NCI-H1930 (cell line): ENCODE measurements at regions not wholly inside any gene's neighbourhood (a gene's known extent, or its start where the extent isn't known, plus 50 kb on each side); places are given as distances from the start of the nearest gene placed in this dataset.

Experiments
- DNase-seq, 2 experiments: peaks; one replicate each; lab custom pipeline; 2025; lab: John Stamatoyannopoulos, UW

DNA sequence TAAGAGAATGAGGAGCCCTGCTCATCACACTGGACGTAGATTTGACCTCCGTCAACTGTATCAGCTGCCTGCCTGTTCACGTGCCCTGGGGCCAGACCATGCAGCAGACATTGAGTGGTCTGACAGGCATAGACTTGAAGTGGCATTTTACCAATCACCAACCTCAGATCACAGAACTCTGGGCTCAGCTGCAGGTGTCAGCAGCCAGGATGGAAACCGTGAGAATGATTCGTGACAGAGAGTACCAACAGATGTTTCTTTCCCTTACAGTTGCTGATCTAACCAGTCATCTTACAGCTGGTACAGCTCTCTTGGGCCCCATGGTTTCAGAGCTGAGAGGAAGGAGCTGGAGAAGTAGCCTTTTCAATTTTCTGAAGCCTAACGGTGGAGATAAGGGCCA is 148.9 kb downstream of the EN1 start:
- DNase-seq, result no peak

DNA sequence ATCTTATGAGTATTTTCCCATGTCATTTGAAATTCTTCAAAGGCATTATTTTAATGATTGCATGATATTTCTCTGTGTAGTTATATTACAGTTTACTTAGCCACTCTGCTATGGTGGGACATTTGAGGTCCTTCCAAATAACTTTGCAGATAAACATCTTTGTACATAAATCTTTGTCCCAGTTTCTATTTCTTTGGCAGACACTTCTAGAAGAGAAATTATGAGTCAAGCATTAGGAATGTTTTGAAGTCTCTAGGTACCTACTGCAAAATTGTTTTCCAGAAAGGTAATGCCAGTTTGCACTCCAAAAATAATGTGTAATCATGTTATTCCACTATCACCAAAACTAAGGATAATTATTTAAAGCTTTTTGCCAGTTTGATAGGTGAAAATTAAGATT is 149.7 kb downstream of the EN1 start:
- no peak for DNase-seq

DNA sequence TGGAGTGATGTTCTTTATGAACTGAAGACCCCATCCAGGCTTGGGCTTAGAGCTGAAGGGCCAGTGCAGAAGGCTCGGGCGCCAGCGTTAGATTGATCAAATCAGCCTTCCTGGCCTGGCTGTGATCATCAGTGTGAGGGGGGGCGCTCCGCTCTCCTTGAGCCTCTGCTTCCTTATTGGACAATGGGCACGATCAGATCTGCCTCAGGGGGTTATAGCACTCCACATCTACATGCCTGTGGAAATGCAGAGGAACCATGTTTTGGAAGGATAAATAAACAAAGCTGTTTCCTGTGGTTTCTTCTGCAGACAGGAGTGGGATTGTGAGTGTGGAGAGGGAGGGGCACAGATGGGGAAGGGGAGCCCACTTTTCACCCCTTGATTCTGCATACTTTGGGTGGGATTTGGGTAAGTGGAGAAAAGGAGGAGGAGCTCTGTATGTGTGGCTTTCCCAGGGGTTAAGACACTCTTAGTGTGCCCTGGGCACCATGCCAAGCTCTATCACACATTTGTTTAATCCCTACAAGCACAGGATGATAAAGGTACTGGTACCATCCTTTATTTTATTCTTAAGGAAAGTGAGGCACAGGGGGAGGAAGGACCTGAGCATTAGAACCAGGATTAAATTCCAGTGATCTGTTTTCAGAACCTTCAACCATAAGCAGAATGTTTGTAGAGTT is 150.5 kb downstream of the EN1 start:
- DNase-seq, result no peak

DNA sequence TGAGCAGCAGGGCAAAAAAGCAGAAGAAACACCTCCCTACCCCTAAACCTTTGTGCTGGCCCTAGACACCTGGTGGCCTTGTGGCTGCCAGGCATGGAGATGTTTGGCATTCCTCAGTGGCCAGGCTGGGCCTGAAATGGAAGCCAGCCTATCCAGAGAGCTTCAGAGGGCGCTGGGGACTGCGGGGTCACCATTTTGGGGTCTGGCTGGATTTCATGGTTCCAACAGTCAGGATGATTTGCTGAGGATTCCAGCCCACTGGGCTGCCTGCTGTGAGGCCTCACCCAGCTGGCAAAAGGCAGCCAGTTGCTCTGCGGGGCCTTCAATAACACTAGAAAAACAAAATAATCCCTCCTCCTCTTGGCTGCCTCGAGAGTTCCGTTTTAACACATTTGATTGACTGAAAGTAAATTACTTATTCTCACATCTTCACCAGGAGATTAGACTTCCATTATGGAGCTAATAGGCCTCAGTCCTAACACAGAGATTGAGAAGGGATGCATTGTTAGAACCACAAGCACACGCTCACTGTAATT is 154.1 kb downstream of the EN1 start:
- no peak for DNase-seq

DNA sequence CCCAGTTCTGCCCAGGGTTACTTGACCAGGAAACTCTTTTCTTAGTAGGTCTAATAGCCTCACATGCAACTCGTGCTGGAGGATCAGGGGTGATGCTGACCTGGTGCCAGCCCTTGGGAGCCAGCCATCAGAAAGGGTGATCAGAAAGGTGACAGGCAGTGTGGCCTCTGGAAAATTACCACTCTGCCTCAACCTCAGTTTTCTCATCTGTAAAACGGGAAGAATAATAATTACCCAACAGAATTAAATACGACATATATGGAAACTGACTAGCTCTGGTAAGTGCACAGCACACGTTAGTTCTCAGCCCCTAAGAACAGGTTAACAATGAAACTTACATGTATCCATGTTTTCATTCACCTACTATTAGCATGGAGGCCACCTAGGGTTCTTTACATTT is 157.6 kb downstream of the EN1 start:
- DNase-seq, result no peak

DNA sequence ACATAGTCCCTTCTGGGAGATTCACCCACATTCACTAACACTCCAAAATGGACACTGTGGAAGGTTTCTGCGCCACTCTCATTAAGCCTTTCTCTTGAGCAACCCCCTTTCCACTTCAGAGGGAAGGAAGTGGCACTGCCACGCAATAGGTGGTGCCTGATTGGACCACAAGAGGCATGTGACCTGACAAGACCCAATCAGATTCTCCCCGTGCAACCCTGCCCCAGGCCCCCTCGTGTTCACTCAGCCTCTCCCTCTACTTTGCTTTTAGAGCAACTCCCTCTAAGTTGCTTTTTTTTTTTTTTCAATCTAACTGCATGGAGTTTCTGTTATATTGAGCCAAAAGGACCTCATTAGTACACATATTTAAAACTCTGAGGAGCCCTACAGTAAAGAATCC is 158.0 kb downstream of the EN1 start:
- DNase-seq, result no peak

DNA sequence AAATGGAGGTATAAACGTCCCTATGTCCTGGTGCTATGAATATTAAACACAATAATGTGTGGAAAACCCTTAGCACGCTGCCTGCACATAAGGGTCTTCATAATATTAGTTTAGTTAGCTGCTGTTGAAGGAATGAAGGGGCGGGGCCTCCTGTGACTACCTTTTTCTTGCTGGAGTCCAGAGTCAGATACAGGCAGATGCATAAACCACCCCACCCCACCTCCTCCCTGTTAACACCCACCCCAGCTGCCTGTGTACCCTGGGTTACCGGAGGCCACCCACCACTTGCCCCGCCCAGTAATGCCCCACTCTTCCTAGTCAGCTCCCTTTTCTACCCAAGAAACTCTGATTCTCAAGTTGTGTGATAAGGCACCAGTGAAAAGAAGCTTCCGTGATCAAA is 158.4 kb downstream of the EN1 start:
- DNase-seq, result no peak

DNA sequence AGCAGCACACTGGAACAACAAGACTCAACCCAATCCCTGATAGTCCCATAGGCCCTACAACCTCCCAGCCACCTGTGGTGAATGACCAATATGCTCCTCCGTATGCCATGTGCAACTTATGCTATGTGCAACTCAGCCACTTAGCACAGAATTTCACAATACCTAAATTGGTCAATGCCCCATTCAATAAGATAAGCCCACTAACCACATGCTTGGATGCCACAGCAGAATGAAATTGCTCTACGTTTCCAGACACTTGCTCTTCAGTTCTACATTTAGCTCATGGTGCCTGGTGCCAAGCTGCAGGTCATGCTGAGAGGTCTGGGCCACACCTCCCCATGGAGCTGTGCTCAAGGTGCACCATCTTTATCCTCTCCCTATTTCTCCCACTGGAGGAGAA is 159.8 kb downstream of the EN1 start:
- DNase-seq, result no peak

DNA sequence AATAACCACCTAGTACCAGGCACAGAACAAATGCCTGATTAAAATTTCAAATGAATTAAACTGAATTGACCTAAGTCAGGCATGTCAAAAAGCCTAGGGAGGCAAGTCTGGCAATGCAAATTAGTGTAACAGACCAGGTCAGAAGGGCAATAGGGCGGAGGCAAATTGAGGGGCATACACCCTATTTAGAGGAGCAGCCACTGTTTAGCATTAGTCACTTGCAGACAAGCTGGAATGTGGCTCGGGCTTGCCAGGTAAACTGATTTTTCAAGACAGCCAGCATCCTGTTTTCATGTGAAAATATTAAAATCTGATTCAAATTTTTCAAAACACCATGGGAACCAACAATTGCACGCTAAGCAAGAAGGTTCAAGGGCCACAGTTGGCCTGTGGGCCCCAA is 160.3 kb downstream of the EN1 start:
- DNase-seq, result no peak

DNA sequence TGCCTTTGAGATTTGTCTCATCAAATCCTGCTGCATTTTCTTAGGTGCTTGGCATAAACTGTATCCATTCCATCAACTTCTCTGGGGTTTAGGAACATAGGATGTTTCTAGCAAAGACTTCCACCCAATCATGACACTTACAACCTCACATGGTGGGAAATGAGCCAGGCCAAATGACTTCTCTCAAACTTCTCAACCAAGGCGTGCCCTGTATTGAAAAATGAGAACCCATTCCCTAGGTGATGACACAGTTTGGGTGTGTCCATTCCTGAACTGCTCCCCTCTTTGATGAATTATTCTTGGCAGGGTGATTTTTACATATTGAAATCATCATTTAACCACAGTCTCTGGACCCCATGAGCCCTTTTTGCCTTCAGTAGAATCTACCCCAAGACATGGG is 161.1 kb downstream of the EN1 start:
- DNase-seq, result no peak

DNA sequence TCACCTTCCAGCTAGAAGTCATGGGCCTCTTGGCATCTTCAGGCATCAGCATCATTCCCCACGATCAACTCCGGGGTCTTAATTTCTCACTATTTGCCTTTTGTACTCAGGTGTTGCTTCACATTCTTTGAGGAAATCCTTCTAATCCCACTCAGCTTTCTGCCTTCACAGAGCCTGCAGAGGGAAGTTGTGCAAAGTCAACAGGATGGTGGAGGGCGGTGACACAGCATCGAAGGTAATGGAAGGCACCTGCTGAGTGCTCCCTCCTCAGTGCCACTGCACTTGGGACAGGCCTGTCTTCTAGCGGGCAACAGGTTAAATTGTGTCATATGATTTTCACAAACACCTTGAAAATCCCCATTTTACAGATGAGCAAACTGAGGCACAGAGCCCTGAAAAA is 164.0 kb downstream of the EN1 start:
- DNase-seq, result no peak

DNA sequence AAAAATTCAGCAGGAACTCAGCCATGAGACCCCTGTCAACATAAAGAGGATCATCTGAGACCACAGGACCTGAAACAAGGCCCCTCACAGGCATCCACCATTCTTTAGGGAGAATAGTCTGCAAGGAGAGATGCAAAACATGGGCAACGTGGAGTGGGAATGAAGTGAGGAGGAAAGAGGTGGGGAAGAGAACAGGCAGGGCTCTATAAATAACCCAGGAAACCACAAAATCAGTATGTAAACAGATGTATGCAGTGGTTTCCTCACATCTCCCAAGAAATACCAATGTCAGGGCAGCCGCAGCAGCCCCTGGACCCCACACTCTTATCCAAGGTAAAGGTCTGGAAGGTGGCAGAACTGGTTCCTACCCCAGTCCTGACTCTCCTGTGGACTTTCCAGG is 168.5 kb downstream of the EN1 start:
- no peak for DNase-seq

DNA sequence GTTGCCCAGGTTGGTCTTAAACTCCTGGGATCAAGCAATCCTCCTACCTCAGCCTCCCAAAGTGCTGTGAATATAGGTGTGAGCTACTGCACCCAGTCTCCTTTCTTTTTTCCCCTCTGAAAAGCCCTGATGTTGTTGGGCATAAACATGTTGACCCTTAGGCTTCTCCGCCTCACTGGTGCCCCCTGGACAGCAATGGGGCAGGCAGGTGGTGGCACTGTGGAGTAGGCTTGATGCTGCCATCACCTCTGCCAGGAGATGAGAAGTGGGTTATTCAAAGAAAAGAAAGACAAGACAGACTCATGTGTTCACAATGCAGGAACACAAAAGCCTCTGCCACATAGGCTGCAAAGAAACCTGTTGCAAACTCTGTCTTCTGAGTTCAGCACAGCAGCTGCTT is 169.9 kb downstream of the EN1 start:
- no peak for DNase-seq

DNA sequence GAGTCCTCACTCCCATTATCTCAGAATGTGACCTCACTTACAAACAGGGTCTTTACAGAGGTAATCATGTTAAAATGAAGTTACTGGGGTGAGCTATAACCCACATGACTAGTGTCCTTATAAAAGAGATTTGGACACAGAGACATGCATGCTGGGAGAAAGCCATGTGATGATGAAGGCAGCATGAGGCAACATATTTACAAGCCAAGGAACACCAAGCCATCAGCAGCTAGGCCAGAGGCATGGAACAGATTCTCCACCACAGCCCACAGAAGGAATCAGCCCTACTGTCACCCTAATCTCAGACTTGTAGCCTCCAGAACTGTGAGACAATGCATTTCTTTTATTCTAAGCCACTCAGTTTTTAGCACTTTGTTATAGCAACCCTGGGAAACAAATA is 171.9 kb downstream of the EN1 start:
- DNase-seq, result no peak

DNA sequence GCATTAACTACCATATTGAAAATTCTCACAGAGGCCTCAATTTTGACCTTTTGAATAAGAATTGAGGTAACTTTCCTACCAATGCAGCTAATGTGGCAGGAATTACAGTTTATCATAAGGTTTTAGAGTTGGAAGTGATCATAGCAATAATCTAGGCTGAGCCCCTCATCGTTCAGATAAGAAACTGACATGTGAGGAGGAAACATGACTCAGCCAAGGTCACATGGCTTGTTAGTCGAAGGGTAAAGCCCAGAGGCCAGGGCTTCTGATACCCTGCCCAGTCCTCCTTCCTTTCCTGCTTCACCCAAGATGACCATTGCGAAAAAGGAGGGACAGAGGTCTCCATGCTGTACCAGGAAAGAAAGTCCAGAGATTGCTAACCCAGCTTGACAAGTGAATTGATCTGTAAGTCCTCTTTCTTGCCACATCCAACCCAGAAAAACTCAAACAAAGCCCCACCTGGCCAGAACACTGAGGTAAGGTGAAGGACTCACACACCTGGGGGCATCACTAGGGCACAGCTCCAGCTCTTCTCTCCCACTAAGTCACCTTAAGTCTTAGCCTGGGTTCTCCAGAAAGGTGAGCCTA is 174.8 kb downstream of the EN1 start:
- no peak for DNase-seq

DNA sequence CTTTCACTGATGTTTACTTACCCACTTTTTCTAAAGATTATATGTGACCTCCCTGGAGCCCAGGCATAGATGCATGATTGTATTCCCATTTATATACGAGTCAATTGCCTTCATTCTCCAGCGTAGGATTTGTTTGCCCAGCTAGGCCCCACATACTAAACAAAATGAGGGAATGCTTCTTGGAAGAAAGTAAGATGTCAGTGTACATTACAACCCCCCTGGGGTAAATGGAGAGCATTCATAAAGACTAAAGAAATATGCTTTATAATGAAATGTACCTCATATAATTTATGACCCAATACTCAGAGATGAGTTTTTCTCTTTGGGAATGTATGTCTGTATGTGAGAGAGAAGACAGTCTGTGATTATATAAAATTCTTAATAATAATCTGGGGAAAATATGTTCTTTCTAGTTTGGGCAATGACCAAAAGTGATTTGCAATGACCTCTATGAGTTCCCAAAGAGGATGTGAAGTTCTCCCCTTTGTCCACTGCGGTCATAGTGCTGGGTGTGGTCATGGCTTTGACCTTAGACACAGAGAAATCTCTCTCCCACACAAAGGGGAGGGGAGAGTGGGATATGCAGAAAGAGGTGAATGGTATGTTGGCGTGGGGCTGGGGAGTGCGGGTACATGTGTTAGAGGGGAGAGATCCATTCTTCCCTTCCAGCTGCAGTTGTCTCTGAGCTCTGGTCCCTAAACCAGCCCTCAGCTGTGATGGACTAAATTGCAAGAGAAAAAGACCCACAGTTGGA is 175.6 kb downstream of the EN1 start:
- no peak for DNase-seq

DNA sequence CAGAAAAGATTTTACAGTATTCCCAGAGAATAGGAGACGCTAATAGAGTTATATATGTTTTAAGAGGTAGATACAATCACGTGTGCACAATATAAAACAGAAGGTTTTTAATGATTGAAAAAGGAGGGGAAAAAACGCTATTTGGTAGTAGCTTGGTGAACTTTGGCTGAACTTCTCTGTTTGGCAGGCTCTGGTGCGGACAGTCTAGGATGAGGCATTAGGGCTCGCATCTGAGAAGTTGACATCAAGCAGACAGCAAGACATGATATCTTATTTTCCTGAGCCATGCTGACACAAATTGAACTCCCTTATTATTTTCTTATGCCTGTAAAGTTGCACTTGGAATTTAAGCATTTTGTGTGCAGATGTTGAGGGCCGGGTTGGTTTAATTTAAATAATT is 176.6 kb downstream of the EN1 start:
- no peak for DNase-seq

DNA sequence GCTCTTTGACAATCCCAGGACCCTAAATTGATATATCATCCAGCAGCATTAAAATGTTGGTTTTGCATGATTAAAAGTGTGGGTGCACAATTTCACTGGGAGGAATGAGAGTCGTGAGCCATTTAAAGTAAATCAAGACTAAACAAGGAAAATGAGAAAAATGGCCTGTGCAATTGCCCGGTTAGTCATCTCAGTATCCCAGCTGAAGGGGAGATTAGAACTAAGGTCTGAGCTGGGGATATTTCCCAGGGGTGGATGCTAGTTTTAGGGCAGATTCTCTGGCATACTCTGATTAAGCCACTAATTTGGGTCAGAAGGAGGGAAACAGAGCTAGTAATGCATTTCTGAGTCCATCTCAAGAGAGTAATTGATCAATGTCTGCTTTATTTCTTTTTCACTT is 177.2 kb downstream of the EN1 start:
- no peak for DNase-seq

DNA sequence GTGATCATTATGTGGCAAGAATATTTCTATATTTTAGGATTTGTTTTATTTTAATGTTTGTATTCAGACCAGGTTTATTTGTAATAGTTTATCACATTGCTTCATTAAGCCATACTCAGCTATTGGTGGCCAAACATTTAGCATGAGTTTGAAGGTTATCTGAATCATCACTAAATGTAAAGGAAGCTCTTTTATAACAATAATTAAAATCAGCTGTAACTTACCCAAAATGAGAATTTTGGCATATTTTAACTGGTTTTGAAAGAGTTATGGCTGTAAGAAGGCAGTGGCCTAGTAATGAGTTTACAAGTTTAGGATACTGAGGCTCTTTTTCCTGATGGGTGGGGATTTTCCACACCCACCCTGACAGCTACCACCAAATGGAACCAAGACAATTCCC is 177.8 kb downstream of the EN1 start:
- no peak for DNase-seq

DNA sequence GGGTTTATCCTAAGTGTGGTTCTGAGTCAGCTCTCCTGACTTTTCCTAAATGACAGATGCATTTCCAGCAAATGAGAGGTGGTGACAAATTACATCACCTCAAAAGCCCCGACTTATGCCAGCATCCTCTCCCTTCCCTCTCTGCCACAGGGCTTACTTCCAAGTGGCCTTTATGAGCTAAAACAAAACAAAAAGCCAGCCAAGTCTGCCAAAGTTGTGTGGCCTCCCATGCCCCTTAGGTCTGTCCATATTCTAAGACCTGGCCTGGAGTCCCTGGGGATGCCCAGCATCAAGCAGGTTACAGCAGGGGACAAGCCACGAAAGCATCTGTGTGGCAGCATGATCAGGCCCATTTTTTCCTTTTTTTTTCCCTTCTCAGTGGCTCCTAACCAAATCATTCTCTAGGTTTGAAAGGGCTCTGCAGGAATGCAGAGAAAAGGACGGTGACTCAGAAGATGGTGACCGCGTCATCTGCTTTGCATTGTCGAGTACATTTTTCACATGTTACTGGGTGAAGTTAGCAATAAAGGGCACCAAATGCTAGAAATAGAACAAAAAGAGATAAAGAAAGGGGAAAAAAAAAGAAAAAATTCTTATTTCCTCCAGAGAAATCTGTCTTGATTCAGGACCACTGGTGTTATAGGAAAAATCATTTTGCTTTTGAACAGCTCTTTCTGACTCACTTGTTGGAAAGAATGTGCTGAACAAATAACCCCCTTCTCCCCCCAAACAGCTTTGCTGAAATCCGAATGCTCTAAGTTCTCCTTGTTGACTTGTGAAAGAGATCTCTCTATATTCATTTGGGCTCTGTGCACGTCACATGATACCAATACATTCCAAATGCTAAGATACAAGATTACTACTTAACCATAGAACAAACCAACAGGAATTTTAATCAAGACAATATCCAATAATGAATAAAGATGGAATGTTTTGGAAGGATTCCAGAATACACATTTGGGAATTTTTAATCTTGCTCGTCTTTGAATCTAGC is 178.7 kb downstream of the EN1 start:
- no peak for DNase-seq

DNA sequence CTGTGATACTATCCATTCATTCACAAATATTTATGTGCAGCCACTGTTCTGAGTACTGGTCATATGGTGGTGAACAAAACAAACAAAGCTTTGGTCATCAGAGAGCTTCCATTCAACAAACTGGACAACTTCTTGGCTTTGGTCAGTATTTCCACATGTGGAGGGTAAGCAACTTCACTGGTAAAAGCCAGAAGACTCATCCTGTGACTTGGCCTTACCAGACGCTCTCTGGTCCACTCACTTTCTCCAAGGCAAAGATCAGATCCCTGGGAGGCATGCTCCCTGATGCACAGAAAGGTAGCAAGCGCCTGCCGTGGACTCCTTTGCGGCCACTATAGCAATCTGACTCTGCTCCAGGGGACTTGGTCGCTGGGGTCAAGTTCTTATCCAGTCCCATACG is 179.5 kb downstream of the EN1 start:
- no peak for DNase-seq

DNA sequence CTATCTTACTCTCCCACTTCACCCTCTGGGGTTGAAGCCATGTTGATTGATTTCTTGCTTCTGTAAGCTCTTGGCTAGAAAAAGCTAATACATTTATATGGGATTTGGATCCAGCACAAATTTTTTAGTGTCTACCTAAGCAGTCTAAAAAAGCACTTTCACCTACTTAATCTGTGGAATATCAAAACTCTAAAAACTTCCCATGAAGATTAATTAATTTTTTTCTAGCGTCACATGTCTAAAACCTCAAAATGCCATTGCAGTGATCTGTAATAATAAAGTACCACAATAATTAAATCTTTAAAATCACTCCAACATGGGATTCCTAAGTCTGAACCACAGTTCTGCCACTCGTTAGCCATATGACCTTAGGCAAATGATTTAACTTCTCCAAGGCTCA is 180.1 kb downstream of the EN1 start:
- no peak for DNase-seq
